WERI-Rb-1 (cell line): ENCODE measurements at regions not wholly inside any gene's neighbourhood (a gene's known extent, or its start where the extent isn't known, plus 50 kb on each side); places are given as distances from the start of the nearest gene placed in this dataset.
"Not testable (repeated sequence)": the region's sequence is repeated elsewhere in the genome, so short reads cannot be mapped to it uniquely, and the experiment has no call there.

Experiments
- DNase-seq: peaks from one replicate; pipeline ENCODE4 v3.0.0-alpha.2; 2020
- H3K27ac ChIP-seq: fragments of 250-450 bp; sonication (Bioruptor Pico); 2 replicates; pipeline ENCODE4 v1.5.1; 2020; ENCODE audit warnings: mild to moderate bottlenecking, moderate library complexity
- H3K27me3 ChIP-seq: fragments of 250-450 bp; sonication (Bioruptor Pico); 2 replicates; pipeline ENCODE4 v1.5.1; 2021; ENCODE audit warnings: mild to moderate bottlenecking, low read depth, moderate library complexity; ENCODE audit not compliant: insufficient read depth, severe bottlenecking
- H3K36me3 ChIP-seq: fragments of 250-450 bp; sonication (Bioruptor Pico); 2 replicates; pipeline ENCODE4 v1.5.1; 2020; ENCODE audit warnings: mild to moderate bottlenecking, moderate library complexity
- H3K4me3 ChIP-seq: 2 replicates; pipeline ENCODE4 v1.5.1; 2011; ENCODE audit warnings: low read depth, mild to moderate bottlenecking, control low read depth, low read length
- H3K9me3 ChIP-seq: fragments of 250-450 bp; sonication (Bioruptor Pico); 2 replicates; pipeline ENCODE4 v1.5.1; 2021; ENCODE audit warnings: mild to moderate bottlenecking, moderate library complexity; ENCODE audit not compliant: severe bottlenecking
- TF ChIP-seq, protein P1 (sequence below): IDR thresholded peaks from 2 replicates; pipeline ENCODE4 v1.5.1; 2011; ENCODE audit warnings: low read depth, mild to moderate bottlenecking, control low read depth, inconsistent platforms, low read length

- DNase-seq, result peak; percentile 13
- not testable (repeated sequence) for H3K9me3 ChIP-seq, H3K4me3 ChIP-seq, H3K27me3 ChIP-seq, H3K27ac ChIP-seq, H3K36me3 ChIP-seq
Measured at GRCh38 chr21:9823197-9824157, 697.9 kb upstream of the TPTE start.

GRCh38 chr21:9830801-9831200 is 690.6 kb upstream of the TPTE start:
- DNase-seq, H3K36me3 ChIP-seq, H3K27me3 ChIP-seq, H3K4me3 ChIP-seq, H3K27ac ChIP-seq, H3K9me3 ChIP-seq: not testable (repeated sequence)

DNA sequence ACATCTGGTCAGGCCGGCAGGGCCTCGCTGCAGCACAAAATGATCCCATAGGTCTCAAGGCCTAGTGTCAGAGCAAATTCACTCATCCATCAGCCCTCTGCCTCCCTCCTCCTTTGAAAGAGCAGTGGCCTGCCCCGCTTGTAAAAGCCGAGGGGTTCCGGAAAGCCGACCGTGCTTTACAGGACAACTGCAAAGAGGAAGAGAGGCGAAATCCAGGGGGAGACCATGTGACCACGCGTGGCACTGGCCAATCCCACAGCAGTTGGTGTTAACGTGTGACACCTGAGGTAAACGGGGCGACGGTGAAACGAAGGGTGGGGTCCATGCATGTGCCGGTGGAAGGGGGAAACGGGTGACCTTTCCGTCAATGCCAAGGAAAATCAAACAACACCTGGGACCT is 688.6 kb upstream of the TPTE start:
- DNase-seq, H3K27ac ChIP-seq, H3K9me3 ChIP-seq, H3K36me3 ChIP-seq, H3K27me3 ChIP-seq, H3K4me3 ChIP-seq: not testable (repeated sequence)

GRCh38 chr21:9836547-9836946 is 684.8 kb upstream of the TPTE start:
- H3K27ac ChIP-seq, H3K4me3 ChIP-seq, DNase-seq, H3K36me3 ChIP-seq, H3K9me3 ChIP-seq: not testable (repeated sequence)
- peaks cover 15% of the 10 kb centered on the region for H3K27me3 ChIP-seq

- not testable (repeated sequence) for H3K9me3 ChIP-seq, H3K4me3 ChIP-seq, H3K27ac ChIP-seq, H3K36me3 ChIP-seq, DNase-seq
- peaks cover 15% of the 10 kb centered on the region for H3K27me3 ChIP-seq
Measured at GRCh38 chr21:9837001-9837400, 684.4 kb upstream of the TPTE start.

GRCh38 chr21:9837526-9837925 is 683.9 kb upstream of the TPTE start:
- peaks cover 15% of the 10 kb centered on the region for H3K27me3 ChIP-seq
- DNase-seq, H3K9me3 ChIP-seq, H3K4me3 ChIP-seq, H3K36me3 ChIP-seq, H3K27ac ChIP-seq: not testable (repeated sequence)

DNA sequence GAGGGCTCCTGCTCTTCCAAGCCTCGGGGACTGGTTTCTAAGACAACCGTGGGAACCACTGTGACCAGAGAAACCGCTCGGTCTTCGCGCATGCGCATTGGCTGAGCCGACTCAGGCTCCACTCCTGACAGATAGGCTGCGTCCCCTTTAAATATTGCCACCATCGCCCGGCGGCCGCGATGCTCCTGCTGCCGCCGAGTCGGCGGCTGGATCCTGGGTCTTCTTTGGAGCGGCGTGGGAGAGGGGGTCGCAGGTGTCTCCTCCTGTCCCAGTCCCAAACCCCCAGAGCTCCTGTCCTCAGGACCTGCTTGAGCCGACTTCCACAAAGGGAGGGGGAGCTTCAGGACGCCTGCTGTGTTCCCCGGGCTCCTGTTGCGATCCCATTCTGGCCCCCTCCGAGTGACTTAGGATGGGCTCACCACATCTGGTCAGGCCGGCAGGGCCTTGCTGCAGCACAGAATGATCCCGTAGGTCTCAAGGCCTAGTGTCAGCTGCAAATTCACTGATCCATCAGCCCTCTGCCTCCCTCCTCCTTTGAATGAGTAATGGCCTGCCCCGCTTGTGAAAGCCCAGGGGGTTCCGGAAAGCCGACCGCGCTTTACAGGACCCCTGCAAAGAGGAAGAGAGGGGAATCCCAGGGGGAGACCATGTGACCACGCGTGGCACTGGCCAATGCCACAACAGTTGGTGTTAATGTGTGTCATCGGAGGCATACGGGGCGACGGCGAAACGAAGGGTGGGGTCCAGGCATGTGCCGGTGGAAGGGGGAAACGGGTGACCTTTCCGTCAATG is 683.2 kb upstream of the TPTE start:
- DNase-seq, result peak; percentile 45
- TF ChIP-seq, protein P1, sequence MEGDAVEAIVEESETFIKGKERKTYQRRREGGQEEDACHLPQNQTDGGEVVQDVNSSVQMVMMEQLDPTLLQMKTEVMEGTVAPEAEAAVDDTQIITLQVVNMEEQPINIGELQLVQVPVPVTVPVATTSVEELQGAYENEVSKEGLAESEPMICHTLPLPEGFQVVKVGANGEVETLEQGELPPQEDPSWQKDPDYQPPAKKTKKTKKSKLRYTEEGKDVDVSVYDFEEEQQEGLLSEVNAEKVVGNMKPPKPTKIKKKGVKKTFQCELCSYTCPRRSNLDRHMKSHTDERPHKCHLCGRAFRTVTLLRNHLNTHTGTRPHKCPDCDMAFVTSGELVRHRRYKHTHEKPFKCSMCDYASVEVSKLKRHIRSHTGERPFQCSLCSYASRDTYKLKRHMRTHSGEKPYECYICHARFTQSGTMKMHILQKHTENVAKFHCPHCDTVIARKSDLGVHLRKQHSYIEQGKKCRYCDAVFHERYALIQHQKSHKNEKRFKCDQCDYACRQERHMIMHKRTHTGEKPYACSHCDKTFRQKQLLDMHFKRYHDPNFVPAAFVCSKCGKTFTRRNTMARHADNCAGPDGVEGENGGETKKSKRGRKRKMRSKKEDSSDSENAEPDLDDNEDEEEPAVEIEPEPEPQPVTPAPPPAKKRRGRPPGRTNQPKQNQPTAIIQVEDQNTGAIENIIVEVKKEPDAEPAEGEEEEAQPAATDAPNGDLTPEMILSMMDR, result no peak
- Histone ChIP-seq H3K4me3 (no peak overlapping the region), H3K9me3 (peaks cover 9% of the 10 kb centered on the region), H3K36me3 (no peaks in the 10 kb centered on the region), H3K27ac (no peak overlapping the region), H3K27me3 (peaks cover 15% of the 10 kb centered on the region)

DNA sequence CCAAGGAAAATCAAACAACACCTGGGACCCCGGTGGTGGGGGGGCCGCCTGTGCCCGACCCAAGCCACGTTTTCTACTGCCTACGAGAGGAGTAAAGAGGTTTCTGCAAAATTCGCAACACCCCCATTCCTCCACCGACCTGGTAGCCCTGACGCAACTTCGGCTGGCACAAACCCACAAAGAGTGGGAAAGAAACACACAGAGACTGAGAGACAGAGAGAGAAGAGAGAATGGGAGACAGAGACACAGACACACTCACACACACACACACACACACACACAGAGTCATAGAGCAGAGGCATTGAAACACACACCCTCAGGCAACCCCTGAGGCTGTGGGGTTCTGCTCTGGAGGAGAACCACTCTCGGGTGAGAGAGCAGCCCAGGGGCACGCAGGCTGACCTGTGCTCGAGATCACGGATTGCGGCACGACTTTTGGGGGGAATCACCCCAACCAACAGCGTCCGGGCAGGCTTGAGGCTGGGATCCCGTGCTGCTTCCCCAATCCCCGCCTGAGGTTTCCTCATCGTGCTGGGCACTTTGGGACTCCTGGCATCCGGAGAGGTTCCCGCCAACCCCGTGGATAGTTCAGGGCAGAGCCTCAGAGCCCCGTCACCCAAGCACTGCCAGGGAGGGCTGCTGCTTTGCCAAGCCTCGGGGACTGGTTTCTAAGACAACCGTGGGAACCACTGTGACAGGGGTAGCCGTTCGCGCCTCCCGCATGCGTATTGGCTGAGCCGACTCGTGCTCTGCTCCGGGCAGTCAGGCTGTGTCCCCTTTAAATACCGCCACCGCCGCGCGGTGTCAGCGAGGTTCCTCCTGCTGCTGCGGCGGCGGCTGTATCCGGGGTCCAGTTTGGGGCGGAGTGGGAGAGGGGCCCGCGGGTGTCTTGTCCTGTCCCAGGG is 682.4 kb upstream of the TPTE start:
- Histone ChIP-seq H3K4me3 (no peak overlapping the region), H3K36me3 (no peaks in the 10 kb centered on the region), H3K27me3 (peaks cover 18% of the 10 kb centered on the region), H3K9me3 (peaks cover 9% of the 10 kb centered on the region), H3K27ac (no peak overlapping the region)
- TF ChIP-seq, protein P1, result no peak
- no peak for DNase-seq

- not testable (repeated sequence) for H3K4me3 ChIP-seq, H3K36me3 ChIP-seq, H3K27ac ChIP-seq, DNase-seq, H3K9me3 ChIP-seq
- H3K27me3 ChIP-seq, result peaks cover 17% of the 10 kb centered on the region
Measured at GRCh38 chr21:9844106-9844505, 677.3 kb upstream of the TPTE start.

- H3K27ac ChIP-seq, H3K4me3 ChIP-seq, H3K36me3 ChIP-seq, DNase-seq, H3K9me3 ChIP-seq: not testable (repeated sequence)
- peaks cover 15% of the 10 kb centered on the region for H3K27me3 ChIP-seq
Measured at GRCh38 chr21:9847511-9847910, 673.9 kb upstream of the TPTE start.

DNA sequence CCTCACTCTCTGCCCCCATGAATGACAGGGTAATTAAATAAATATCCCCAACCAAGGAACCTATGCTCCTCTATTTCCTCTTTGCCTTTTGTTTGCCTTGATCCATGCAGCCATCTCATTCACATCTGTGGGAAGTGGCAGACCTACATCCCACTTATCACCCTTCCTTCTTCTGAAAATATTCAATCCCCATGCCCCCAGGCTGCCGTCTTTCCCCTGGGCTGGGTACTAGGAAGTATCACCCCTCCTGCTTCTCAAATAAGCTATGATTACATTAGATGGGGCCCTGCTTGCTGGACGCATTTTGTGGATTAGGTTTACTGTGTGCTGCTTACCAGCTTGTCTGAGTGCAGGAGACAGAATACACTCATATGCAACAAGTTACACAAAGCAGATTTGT is 670.2 kb upstream of the TPTE start:
- DNase-seq, H3K9me3 ChIP-seq, H3K4me3 ChIP-seq, H3K27ac ChIP-seq, H3K27me3 ChIP-seq, H3K36me3 ChIP-seq: not testable (repeated sequence)

DNA sequence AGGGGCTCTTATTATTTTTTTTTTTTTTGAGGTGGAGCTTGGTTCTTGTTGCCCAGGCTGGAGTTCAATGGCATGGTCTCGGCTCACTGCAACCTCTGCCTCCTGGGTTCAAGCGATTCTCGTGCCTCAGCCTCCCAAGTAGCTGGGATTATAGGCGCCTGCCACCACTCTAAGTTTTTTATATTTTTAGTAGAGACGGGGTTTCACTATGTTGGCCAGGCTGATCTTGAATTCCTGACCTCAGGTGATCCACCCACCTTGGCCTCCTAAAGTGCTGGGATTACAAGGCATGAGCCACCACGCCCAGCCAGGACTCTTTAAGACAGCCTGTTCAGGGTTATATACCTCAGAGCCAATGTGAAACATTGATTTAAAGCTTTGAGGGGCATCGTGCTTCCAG is 669.7 kb upstream of the TPTE start:
- not testable (repeated sequence) for H3K27me3 ChIP-seq, H3K36me3 ChIP-seq, H3K27ac ChIP-seq, H3K9me3 ChIP-seq, DNase-seq, H3K4me3 ChIP-seq
